H9 (cell line): ENCODE measurements at regions not wholly inside any gene's neighbourhood (a gene's known extent, or its start where the extent isn't known, plus 50 kb on each side); places are given as distances from the start of the nearest gene placed in this dataset.

ENCODE experiments used
- DNase-seq: peaks from one replicate; pipeline ENCODE4 v3.0.0-alpha.2; 2017
- H2AFZ ChIP-seq: one replicate; pipeline ENCODE4 v1.6.1; 2013; ENCODE audit warnings: mild to moderate bottlenecking, low read length, control low read depth, moderate library complexity
- H2AK5ac ChIP-seq: 2 replicates; pipeline ENCODE4 v1.6.1; 2013; ENCODE audit warnings: low read length, control low read depth, mixed read lengths; ENCODE audit not compliant: insufficient read length
- H2BK120ac ChIP-seq: one replicate; pipeline ENCODE4 v1.6.1; 2013; ENCODE audit warnings: low read depth, mild to moderate bottlenecking, low read length, control low read depth, inconsistent platforms; ENCODE audit not compliant: poor library complexity, severe bottlenecking
- H2BK12ac ChIP-seq: 2 replicates; pipeline ENCODE4 v1.6.1; 2013; ENCODE audit warnings: low read length, control low read depth, mixed read lengths, low read depth; ENCODE audit not compliant: insufficient read length
- H2BK15ac ChIP-seq: 2 replicates; pipeline ENCODE4 v1.6.1; 2013; ENCODE audit warnings: low read depth, low read length, control low read depth
- H2BK20ac ChIP-seq: one replicate; pipeline ENCODE4 v1.6.1; 2013; ENCODE audit warnings: low read depth, mild to moderate bottlenecking, low read length, control low read depth, inconsistent platforms; ENCODE audit not compliant: poor library complexity, severe bottlenecking
- H2BK5ac ChIP-seq: 2 replicates; pipeline ENCODE4 v1.6.1; 2013; ENCODE audit warnings: low read length, control low read depth, mixed read lengths; ENCODE audit not compliant: insufficient read length
- H3K14ac ChIP-seq: 2 replicates; pipeline ENCODE4 v1.6.1; 2013; ENCODE audit warnings: low read length, control low read depth; ENCODE audit not compliant: insufficient read depth
- H3K18ac ChIP-seq: 2 replicates; pipeline ENCODE4 v1.6.1; 2013; ENCODE audit warnings: low read depth, mild to moderate bottlenecking, mixed read lengths, low read length, control low read depth; ENCODE audit not compliant: insufficient read length
- H3K23ac ChIP-seq: 2 replicates; pipeline ENCODE4 v1.6.1; 2013; ENCODE audit warnings: low read length, control low read depth, mixed read lengths, low read depth; ENCODE audit not compliant: insufficient read length
- H3K23me2 ChIP-seq: 2 replicates; pipeline ENCODE4 v1.6.1; 2013; ENCODE audit warnings: low read depth, mild to moderate bottlenecking, mixed read lengths, low read length, control low read depth; ENCODE audit not compliant: insufficient read length, poor library complexity, severe bottlenecking
- H3K27ac ChIP-seq: 2 replicates; pipeline ENCODE4 v1.5.1; 2013; ENCODE audit warnings: low read length, control low read depth, mixed read lengths, low read depth; ENCODE audit not compliant: insufficient read length
- H3K27me3 ChIP-seq: 2 replicates; pipeline ENCODE4 v1.6.1; 2013; ENCODE audit warnings: low read length, control low read depth, inconsistent platforms; ENCODE audit not compliant: insufficient read depth
- H3K4ac ChIP-seq: 2 replicates; pipeline ENCODE4 v1.6.1; 2013; ENCODE audit warnings: low read depth, mild to moderate bottlenecking, control low read depth, inconsistent platforms, low read length, moderate library complexity
- H3K4me1 ChIP-seq: 2 replicates; pipeline ENCODE4 v1.6.1; 2013; ENCODE audit warnings: low read length, control low read depth, inconsistent platforms; ENCODE audit not compliant: insufficient read depth
- H3K4me2 ChIP-seq: 2 replicates; pipeline ENCODE4 v1.6.1; 2013; ENCODE audit warnings: low read length, control low read depth, mixed read lengths; ENCODE audit not compliant: insufficient read length, insufficient read depth
- H3K56ac ChIP-seq: 2 replicates; pipeline ENCODE4 v1.6.1; 2013; ENCODE audit warnings: low read depth, mild to moderate bottlenecking, mixed read lengths, low read length, control low read depth; ENCODE audit not compliant: insufficient read length
- H3K79me1 ChIP-seq: 2 replicates; pipeline ENCODE4 v1.6.1; 2013; ENCODE audit warnings: low read depth, mild to moderate bottlenecking, moderate library complexity, low read length, control low read depth, inconsistent platforms; ENCODE audit not compliant: insufficient read depth, poor library complexity, severe bottlenecking
- H3K79me2 ChIP-seq: 2 replicates; pipeline ENCODE4 v1.6.1; 2013; ENCODE audit warnings: low read length, control low read depth, inconsistent platforms; ENCODE audit not compliant: insufficient read depth
- H3K9ac ChIP-seq: 2 replicates; pipeline ENCODE4 v1.6.1; 2013; ENCODE audit warnings: low read length, control low read depth, mixed read lengths; ENCODE audit not compliant: insufficient read length; ENCODE audit errors: extremely low read depth
- H3K9me3 ChIP-seq: one replicate; pipeline ENCODE4 v1.6.1; 2013; ENCODE audit warnings: low read depth, low read length, inconsistent platforms; ENCODE audit not compliant: control insufficient read depth
- H3T11ph ChIP-seq: one replicate; pipeline ENCODE4 v1.6.1; 2013; ENCODE audit warnings: mild to moderate bottlenecking, low read length, control low read depth, inconsistent platforms
- H4K20me1 ChIP-seq: one replicate; pipeline ENCODE4 v1.6.1; 2013; ENCODE audit not compliant: control insufficient read depth, insufficient read length, insufficient read depth
- H4K5ac ChIP-seq: 2 replicates; pipeline ENCODE4 v1.6.1; 2013; ENCODE audit warnings: low read depth, mild to moderate bottlenecking, mixed read lengths, low read length, control low read depth; ENCODE audit not compliant: insufficient read length
- H4K8ac ChIP-seq: replicated peaks from 2 replicates; pipeline ENCODE4 v1.6.1; 2013; ENCODE audit warnings: low read length, control low read depth, mixed read lengths, low read depth; ENCODE audit not compliant: insufficient read length
- H4K91ac ChIP-seq: 2 replicates; pipeline ENCODE4 v1.6.1; 2013; ENCODE audit warnings: low read depth, mild to moderate bottlenecking, moderate library complexity, mixed read lengths, low read length, control low read depth; ENCODE audit not compliant: insufficient read length
- H3K27ac Mint-ChIP-seq, 3 experiments: 2 replicates in 2 of 3; 3 replicates in 1 of 3; pipeline ENCODE4 v1.8.0; 2020 to 2021; ENCODE audit warnings: mixed read lengths in 3 of 3, mild to moderate bottlenecking in 1 of 3, moderate library complexity in 1 of 3
- H3K27me3 Mint-ChIP-seq: 2 replicates; pipeline ENCODE4 v1.8.0; 2021; ENCODE audit warnings: low read depth, mild to moderate bottlenecking, moderate library complexity, mixed read lengths
- H3K36me3 Mint-ChIP-seq, 3 experiments: 2 replicates in 2 of 3; 3 replicates in 1 of 3; pipeline ENCODE4 v1.8.0; 2020 to 2021; ENCODE audit warnings: low read depth in 3 of 3, mixed read lengths in 3 of 3; ENCODE audit not compliant: insufficient read depth in 1 of 3
- H3K4me1 Mint-ChIP-seq, 2 experiments: 2 replicates each; pipeline ENCODE4 v1.8.0; 2020; ENCODE audit warnings: mixed read lengths in 2 of 2
- H3K4me3 Mint-ChIP-seq, 2 experiments: 2 replicates in 1 of 2; 3 replicates in 1 of 2; pipeline ENCODE4 v1.8.0; 2020 to 2021; ENCODE audit warnings: mild to moderate bottlenecking in 2 of 2, mixed read lengths in 2 of 2, moderate library complexity in 1 of 2
- H3K9me3 Mint-ChIP-seq, 2 experiments: 2 replicates in 1 of 2; 3 replicates in 1 of 2; pipeline ENCODE4 v1.8.0; 2020; ENCODE audit warnings: mild to moderate bottlenecking in 2 of 2, mixed read lengths in 2 of 2, moderate library complexity in 1 of 2
- CTCF ChIP-seq: fragments of 200-600 bp; sonication (generic); conservative IDR thresholded peaks from 3 replicates; pipeline ENCODE4 v1.8.0; 2021; ENCODE audit warnings: antibody characterized with exemption, mild to moderate bottlenecking
- WGBS: extraction: QIAGEN DNeasy Blood & Tissue Kit; methylation state at CpG from one replicate; pipeline ENCODE4 v1.1.7; 2013; ENCODE audit warnings: missing lambda C conversion rate, low lambda C conversion rate, mixed read lengths; ENCODE audit not compliant: insufficient read length; ENCODE audit errors: extremely low coverage; 5-methylcytosine and 5-hydroxymethylcytosine counted together

GRCh38 chr3:64301476-64301875, 76.2 kb upstream of the PRICKLE2 start:
- no peak overlapping the region for H3K23ac ChIP-seq
- Mint-ChIP-seq H3K36me3 (peaks cover 7 to 15% (median 12%) of the 10 kb centered on the region in 3 experiments), H3K9me3 (peaks cover 17% of the 10 kb centered on the region in 2 experiments), H3K4me3 (no peak overlapping the region), H3K27ac (no peak overlapping the region; a peak in 1 of 7 replicates), H3K27me3 (no peaks in the 10 kb centered on the region; the same call in none of the 2 replicates), H3K4me1 (no peaks in the 10 kb centered on the region)
- no peaks in the 10 kb centered on the region for H4K20me1 ChIP-seq
- no peak overlapping the region for H2BK12ac ChIP-seq
- H3K23me2 ChIP-seq, result no peaks in the 10 kb centered on the region
- H2AK5ac ChIP-seq, result no peak overlapping the region
- no peak overlapping the region for H3K14ac ChIP-seq
- DNase-seq, result no peak
- H3K27ac ChIP-seq, result no peak overlapping the region
- H4K8ac ChIP-seq, result no peak overlapping the region
- no peak overlapping the region for H3K18ac ChIP-seq
- H3K9me3 ChIP-seq, result peaks cover 9% of the 10 kb centered on the region
- H2BK5ac ChIP-seq, result no peak overlapping the region
- no peak overlapping the region for H2BK20ac ChIP-seq
- H3K79me1 ChIP-seq, result no peaks in the 10 kb centered on the region
- H3K9ac ChIP-seq, result no peak overlapping the region
- H4K91ac ChIP-seq, result no peak overlapping the region
- no peaks in the 10 kb centered on the region for H3K27me3 ChIP-seq
- H3K4ac ChIP-seq, result no peak overlapping the region
- H4K5ac ChIP-seq, result no peak overlapping the region
- H3K56ac ChIP-seq, result no peak overlapping the region
- H3K4me2 ChIP-seq, result no peak overlapping the region
- H2BK120ac ChIP-seq, result no peak overlapping the region
- WGBS, result no CpG with 5 or more reads among the region's 2 CpGs
- no peak for TF ChIP-seq CTCF
- no peaks in the 10 kb centered on the region for H3K79me2 ChIP-seq
- H3K4me1 ChIP-seq, result no peaks in the 10 kb centered on the region
- no peak overlapping the region for H3T11ph ChIP-seq
- no peak overlapping the region for H2AFZ ChIP-seq
- no peak overlapping the region for H2BK15ac ChIP-seq
